HG02981 (cell line): ENCODE measurements at regions not wholly inside any gene's neighbourhood (a gene's known extent, or its start where the extent isn't known, plus 50 kb on each side); places are given as distances from the start of the nearest gene placed in this dataset.
A peak's percentile ranks its signal among the peaks of the same experiment; 100 is the strongest.

ENCODE experiments used
- ATAC-seq: cut with Tn5 transposase; IDR thresholded peaks from one replicate; pipeline ENCODE4 v1.9.1; 2021; ENCODE audit warnings: mild to moderate bottlenecking, moderate library complexity; ENCODE audit not compliant: unreplicated experiment

GRCh38 chr9:104009826-104010225 is 84.3 kb upstream of the SMC2 start:
- ATAC-seq, result no peak

GRCh38 chr9:104022083-104022482 is 72.0 kb upstream of the SMC2 start:
- no peak for ATAC-seq

DNA sequence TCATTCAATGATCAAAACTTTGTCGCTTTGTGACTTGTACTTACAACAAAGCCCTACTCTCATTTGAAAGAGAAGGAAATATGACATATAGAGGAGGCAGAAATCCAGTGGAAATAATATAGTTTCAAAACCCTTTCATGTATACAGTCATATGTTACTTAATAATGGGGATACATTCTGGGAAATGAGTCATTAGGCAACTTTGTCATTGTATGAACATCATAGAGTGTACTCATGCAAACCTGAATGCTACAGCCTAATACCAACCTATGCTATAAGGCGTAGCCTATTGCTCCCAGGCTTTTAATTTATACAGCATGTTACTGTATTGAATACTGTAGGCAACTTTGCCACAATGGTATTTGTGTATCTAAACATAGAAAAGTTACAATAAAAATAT is 69.0 kb upstream of the SMC2 start:
- ATAC-seq, result no peak

DNA sequence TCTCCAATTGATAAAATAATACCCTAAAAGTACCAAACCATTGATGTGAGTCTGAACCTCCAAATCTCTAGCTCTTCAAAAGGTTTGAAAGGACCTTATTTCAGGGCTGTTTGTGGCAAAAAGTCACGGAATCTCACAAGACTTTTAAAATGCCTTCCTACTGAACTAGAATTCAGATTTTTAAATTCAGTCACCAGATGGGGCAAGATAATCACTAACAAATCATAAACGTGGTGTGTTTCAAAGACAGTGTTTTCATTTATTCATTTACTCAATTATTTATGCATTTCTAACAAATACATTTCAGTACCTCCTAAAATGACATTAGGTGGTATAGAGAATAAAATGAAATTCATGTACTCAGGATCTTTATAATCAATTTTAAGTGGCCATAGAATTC is 68.2 kb upstream of the SMC2 start:
- no peak for ATAC-seq

GRCh38 chr9:104027295-104027694 is 66.8 kb upstream of the SMC2 start:
- peak; percentile 47 for ATAC-seq

DNA sequence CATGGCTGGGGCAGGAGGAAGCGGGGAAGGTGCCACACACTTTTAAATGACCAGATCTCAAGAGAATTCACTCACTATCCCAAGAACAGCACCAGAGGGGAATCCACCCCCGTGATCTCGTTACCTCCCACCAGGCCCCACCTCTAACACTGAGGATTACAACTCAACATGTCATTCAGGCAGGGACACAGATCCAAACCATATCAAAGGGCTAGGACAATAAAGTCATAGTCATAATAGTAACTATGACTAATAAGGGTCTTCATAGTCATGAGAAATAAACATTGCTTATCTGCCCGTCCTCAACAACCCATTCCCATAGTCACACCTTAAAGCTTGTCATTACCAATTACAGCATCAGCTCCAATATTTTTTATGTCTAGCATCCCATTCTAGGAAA is 65.3 kb upstream of the SMC2 start:
- no peak for ATAC-seq
